ENCODE measurements at regions not wholly inside any gene's neighbourhood (a gene's known extent, or its start where the extent isn't known, plus 50 kb on each side); places are given as distances from the start of the nearest gene placed in this dataset.

DNA sequence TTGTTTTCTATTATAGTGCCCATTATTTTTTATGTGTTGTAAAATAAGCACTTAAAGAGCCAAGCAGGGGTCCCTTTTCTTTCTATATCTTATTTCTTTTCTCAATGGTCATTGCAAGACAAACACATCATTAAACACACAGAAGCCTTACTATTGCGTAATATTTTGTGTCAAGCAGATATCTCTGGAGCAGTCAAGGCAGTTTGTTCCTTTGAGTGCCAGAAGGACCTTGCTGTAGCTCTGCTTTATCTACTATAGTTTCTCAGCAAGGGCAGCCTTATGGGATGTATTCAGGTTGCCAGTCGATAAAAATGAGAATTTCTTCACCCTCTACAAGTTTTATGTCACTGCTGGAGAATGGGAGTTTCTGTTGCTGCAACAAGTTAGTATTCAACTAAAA, 319.3 kb downstream of the TDRD3 start:
- no peak overlapping the region for H3K27ac ChIP-seq
- no peaks in the 10 kb centered on the region for H3K9me3 ChIP-seq
- no peak for ATAC-seq
- no peaks in the 10 kb centered on the region for H3K4me1 ChIP-seq
- 86 to 92% methylated on average over 1 to 2 of the region's 2 CpGs for WGBS, 2 donors (ENCODE audit: low coverage in 1 of 2)
- no peak overlapping the region for H3K4me3 ChIP-seq
- H3K27me3 ChIP-seq = no peaks in the 10 kb centered on the region
- TF ChIP-seq POLR2A (IDR thresholded peaks at IDR 0.05) (no peak), POLR2AphosphoS5 (IDR thresholded peaks at IDR 0.05) (no peak), EP300 (IDR thresholded peaks at IDR 0.05) (no peak)
- TF ChIP-seq, protein P1, sequence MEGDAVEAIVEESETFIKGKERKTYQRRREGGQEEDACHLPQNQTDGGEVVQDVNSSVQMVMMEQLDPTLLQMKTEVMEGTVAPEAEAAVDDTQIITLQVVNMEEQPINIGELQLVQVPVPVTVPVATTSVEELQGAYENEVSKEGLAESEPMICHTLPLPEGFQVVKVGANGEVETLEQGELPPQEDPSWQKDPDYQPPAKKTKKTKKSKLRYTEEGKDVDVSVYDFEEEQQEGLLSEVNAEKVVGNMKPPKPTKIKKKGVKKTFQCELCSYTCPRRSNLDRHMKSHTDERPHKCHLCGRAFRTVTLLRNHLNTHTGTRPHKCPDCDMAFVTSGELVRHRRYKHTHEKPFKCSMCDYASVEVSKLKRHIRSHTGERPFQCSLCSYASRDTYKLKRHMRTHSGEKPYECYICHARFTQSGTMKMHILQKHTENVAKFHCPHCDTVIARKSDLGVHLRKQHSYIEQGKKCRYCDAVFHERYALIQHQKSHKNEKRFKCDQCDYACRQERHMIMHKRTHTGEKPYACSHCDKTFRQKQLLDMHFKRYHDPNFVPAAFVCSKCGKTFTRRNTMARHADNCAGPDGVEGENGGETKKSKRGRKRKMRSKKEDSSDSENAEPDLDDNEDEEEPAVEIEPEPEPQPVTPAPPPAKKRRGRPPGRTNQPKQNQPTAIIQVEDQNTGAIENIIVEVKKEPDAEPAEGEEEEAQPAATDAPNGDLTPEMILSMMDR (IDR thresholded peaks at IDR 0.05) = no peak
- no peaks in the 10 kb centered on the region for H3K36me3 ChIP-seq

DNA sequence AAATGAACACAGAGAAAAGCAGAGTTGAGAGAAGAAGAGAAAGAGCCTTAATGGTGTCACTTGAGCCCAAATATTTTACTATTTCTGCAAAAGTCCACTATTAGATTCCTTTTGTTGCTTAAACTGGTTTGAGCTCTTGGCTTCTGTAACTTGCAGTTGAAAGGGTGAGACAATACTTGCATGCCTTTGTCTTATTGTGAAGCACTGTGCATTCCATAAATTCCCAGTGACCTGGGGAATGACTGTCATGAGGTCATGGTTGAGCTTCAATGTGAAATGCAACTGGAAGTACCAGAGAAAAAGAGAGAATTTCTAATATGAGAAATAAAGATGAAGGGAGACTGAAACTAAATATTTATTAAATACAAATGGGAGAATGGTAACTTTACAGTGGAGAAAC, 310.9 kb downstream of the TDRD3 start:
- no peaks in the 10 kb centered on the region for H3K9me3 ChIP-seq
- H3K4me3 ChIP-seq = no peak overlapping the region
- ATAC-seq = no peak
- no peak overlapping the region for H3K27ac ChIP-seq
- H3K4me1 ChIP-seq = no peaks in the 10 kb centered on the region
- H3K36me3 ChIP-seq = no peaks in the 10 kb centered on the region
- H3K27me3 ChIP-seq = no peaks in the 10 kb centered on the region
- TF ChIP-seq, protein P1 (IDR thresholded peaks at IDR 0.05) = no peak
- TF ChIP-seq EP300 (IDR thresholded peaks at IDR 0.05) (no peak), POLR2A (IDR thresholded peaks at IDR 0.05) (no peak), POLR2AphosphoS5 (IDR thresholded peaks at IDR 0.05) (no peak)

DNA sequence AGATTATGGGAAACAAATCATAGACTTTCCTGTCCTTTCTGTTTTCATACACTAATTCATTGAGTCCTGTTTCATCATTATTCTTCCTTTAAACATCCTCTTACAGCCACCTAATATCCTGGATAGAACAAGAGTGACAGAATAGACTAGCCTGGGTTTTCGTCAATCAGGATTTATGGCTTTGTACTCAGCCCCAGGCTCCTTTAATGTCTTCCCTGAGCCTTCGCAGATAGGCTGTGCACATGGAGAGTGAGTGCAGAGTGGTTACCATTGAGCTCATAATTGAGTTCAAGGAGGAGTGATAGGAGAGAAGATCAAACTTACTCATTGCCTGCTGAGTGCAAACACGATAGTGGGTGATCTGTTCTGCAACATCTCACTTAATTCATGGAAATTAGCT, 304.9 kb downstream of the TDRD3 start:
- H3K27ac ChIP-seq = no peak overlapping the region
- no peaks in the 10 kb centered on the region for H3K36me3 ChIP-seq
- H3K4me1 ChIP-seq = no peaks in the 10 kb centered on the region
- ATAC-seq = no peak
- 71 to 92% methylated on average over 3 of the region's 3 CpGs for WGBS, 2 donors (ENCODE audit: low coverage in 1 of 2)
- TF ChIP-seq POLR2A (IDR thresholded peaks at IDR 0.05) (no peak), EP300 (IDR thresholded peaks at IDR 0.05) (no peak), POLR2AphosphoS5 (IDR thresholded peaks at IDR 0.05) (no peak)
- TF ChIP-seq, protein P1 (IDR thresholded peaks at IDR 0.05) = no peak
- H3K9me3 ChIP-seq = no peaks in the 10 kb centered on the region
- no peaks in the 10 kb centered on the region for H3K27me3 ChIP-seq
- H3K4me3 ChIP-seq = no peak overlapping the region

DNA sequence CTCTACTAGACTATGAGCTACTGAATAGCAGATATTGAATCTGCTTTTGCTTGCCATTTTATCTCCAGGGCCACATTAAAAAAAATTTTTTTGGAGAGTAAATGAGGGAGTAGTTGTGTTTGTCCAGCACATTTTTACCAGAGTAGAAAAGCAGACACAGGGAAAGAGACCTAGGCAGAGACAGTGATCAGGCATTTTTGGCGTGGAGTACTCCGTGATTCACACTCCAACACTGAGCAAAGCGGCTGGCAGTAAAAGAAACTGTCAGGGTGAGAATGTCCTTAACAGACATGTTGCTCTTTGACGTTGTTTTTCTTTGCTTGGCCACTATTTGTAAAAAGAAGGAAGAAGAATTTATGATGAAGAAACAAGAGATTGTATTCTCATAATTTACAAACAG, 304.0 kb downstream of the TDRD3 start:
- H3K27ac ChIP-seq = no peak overlapping the region
- ATAC-seq = no peak
- WGBS, 2 donors (ENCODE audit: low coverage in 1 of 2) = 80 to 87% methylated on average over 4 of the region's 4 CpGs

DNA sequence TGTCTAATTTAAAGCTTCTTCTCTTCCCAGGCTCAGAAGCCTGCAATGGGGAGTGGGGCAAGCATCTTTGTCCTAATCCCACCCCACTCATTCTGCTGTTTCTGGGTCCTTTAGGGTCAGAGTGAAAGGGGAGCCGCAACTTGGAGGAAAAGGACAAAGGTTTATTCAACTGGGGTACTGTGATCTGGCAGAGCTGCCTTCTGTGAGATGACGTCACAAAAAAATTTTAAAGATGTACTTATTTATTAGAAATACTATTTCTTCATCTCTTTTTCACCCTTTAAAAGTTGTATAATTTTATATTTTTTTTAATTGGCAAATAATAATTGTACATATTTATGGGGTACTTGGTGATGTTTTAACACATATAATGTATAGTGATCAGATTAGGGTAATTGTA, 302.6 kb downstream of the TDRD3 start:
- no peaks in the 10 kb centered on the region for H3K36me3 ChIP-seq
- H3K9me3 ChIP-seq = no peaks in the 10 kb centered on the region
- no peak overlapping the region for H3K4me3 ChIP-seq
- no peak for ATAC-seq
- no peaks in the 10 kb centered on the region for H3K4me1 ChIP-seq
- 88% methylated on average over 1 to 2 of the region's 2 CpGs for WGBS, 2 donors (ENCODE audit: low coverage in 1 of 2)
- H3K27me3 ChIP-seq = no peaks in the 10 kb centered on the region
- H3K27ac ChIP-seq = no peak overlapping the region
- TF ChIP-seq EP300 (IDR thresholded peaks at IDR 0.05) = no peak
- TF ChIP-seq, protein P1 (IDR thresholded peaks at IDR 0.05) = no peak
- TF ChIP-seq POLR2A (IDR thresholded peaks at IDR 0.05) = no peak
- TF ChIP-seq POLR2AphosphoS5 (IDR thresholded peaks at IDR 0.05) = no peak

More for the DNA sequence above, 304.0 kb downstream of the TDRD3 start:
- no peaks in the 10 kb centered on the region for H3K27me3 ChIP-seq
- no peak overlapping the region for H3K4me3 ChIP-seq
- H3K9me3 ChIP-seq = no peaks in the 10 kb centered on the region
- no peaks in the 10 kb centered on the region for H3K36me3 ChIP-seq
- H3K4me1 ChIP-seq = no peaks in the 10 kb centered on the region
- no peak for TF ChIP-seq POLR2AphosphoS5 (IDR thresholded peaks at IDR 0.05)
- TF ChIP-seq, protein P1 (IDR thresholded peaks at IDR 0.05) = no peak
- no peak for TF ChIP-seq POLR2A (IDR thresholded peaks at IDR 0.05)

All from gastroesophageal sphincter (tissue), 4 donors.